Hepatocyte (in vitro differentiated cells): ENCODE measurements at regions not wholly inside any gene's neighbourhood (a gene's known extent, or its start where the extent isn't known, plus 50 kb on each side); places are given as distances from the start of the nearest gene placed in this dataset.

Experiments
- DNase-seq: peaks from one replicate; pipeline ENCODE4 v3.0.0-alpha.2; 2016; ENCODE audit warnings: low spot score
- H2AFZ ChIP-seq: fragments of 200-600 bp; sonication (generic); 2 replicates; pipeline ENCODE4 v1.6.0; 2016; ENCODE audit warnings: antibody characterized with exemption, mild to moderate bottlenecking
- H3K27ac ChIP-seq: fragments of 200-600 bp; sonication (generic); 2 replicates; pipeline ENCODE4 v1.5.1; 2016; ENCODE audit warnings: mild to moderate bottlenecking
- H3K27me3 ChIP-seq: fragments of 200-600 bp; sonication (generic); 2 replicates; pipeline ENCODE4 v1.6.1; 2016
- H3K36me3 ChIP-seq: fragments of 200-600 bp; sonication (generic); replicated peaks from 2 replicates; pipeline ENCODE4 v1.5.1; 2016; ENCODE audit warnings: low read depth; ENCODE audit not compliant: insufficient read depth
- H3K4me1 ChIP-seq: fragments of 200-600 bp; sonication (generic); 2 replicates; pipeline ENCODE4 v1.5.1; 2016; ENCODE audit warnings: mild to moderate bottlenecking, moderate library complexity; ENCODE audit not compliant: insufficient read depth
- H3K4me2 ChIP-seq: fragments of 200-600 bp; sonication (generic); 2 replicates; pipeline ENCODE4 v1.6.0; 2016
- H3K4me3 ChIP-seq: fragments of 200-600 bp; sonication (generic); 2 replicates; pipeline ENCODE4 v1.5.1; 2016; ENCODE audit warnings: mild to moderate bottlenecking
- H3K79me2 ChIP-seq: fragments of 200-600 bp; sonication (generic); 2 replicates; pipeline ENCODE4 v1.6.0; 2017; ENCODE audit warnings: mild to moderate bottlenecking
- H3K9me2 ChIP-seq: fragments of 200-600 bp; sonication (generic); replicated peaks from 2 replicates; pipeline ENCODE4 v1.6.0; 2017; ENCODE audit warnings: mild to moderate bottlenecking; ENCODE audit not compliant: insufficient read depth
- H3K9me3 ChIP-seq: fragments of 200-600 bp; sonication (generic); 2 replicates; pipeline ENCODE4 v1.5.1; 2016; ENCODE audit warnings: low read depth, mild to moderate bottlenecking
- H4K20me1 ChIP-seq: fragments of 200-600 bp; sonication (generic); 2 replicates; pipeline ENCODE4 v1.6.0; 2016; ENCODE audit warnings: mild to moderate bottlenecking; ENCODE audit not compliant: insufficient read depth, poor library complexity, severe bottlenecking
- EZH2 ChIP-seq: fragments of 200-600 bp; sonication (generic); IDR thresholded peaks from 2 replicates; pipeline ENCODE4 v1.6.1; 2016; ENCODE audit warnings: antibody characterized with exemption, mild to moderate bottlenecking, borderline replicate concordance
- EZH2phosphoT487 ChIP-seq: fragments of 200-600 bp; sonication (generic); IDR thresholded peaks from one replicate; pipeline ENCODE4 v1.6.1; 2018; ENCODE audit warnings: antibody characterized with exemption, mild to moderate bottlenecking, low read depth, moderate library complexity; ENCODE audit not compliant: unreplicated experiment, severe bottlenecking
- WGBS: methylation state at CpG from one replicate; pipeline ENCODE4 v1.1.6; 2016; ENCODE audit warnings: low lambda C conversion rate; ENCODE audit errors: missing lambda C conversion rate; 5-methylcytosine and 5-hydroxymethylcytosine counted together
- TF ChIP-seq, protein P1 (sequence below): fragments of 200-600 bp; sonication (generic); IDR thresholded peaks from 2 replicates; pipeline ENCODE4 v1.5.1; 2016; ENCODE audit warnings: antibody characterized with exemption, mild to moderate bottlenecking; ENCODE audit not compliant: poor library complexity

DNA sequence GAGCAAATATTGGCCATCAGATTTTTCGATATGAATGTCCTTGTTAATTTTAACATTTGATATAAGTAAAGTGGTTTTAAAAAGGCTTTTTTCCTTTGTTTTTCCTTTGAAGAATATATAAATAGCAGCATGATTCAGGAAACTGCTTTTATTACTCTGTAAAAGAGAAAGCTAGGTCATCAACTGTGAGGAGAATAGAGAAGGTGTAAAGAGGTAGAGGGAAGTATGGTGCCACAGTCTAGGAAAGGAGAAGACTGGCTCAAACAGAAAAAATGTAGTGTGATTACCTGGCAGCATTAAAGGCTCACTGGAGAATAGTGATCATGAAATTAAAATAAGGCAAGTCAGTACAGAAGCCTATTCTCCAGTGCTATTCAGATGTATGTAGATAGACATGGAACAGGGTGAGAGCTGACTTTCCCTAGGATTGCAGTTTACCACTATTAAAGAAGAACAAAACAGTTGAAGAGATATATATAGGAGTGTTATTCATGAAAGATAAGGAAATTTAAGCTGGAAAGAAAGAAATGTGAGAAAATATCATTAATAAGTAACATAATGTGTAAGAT, 1115.9 kb upstream of the PCDH9 start:
- TF ChIP-seq EZH2 (no peak), EZH2phosphoT487 (no peak)
- TF ChIP-seq, protein P1, sequence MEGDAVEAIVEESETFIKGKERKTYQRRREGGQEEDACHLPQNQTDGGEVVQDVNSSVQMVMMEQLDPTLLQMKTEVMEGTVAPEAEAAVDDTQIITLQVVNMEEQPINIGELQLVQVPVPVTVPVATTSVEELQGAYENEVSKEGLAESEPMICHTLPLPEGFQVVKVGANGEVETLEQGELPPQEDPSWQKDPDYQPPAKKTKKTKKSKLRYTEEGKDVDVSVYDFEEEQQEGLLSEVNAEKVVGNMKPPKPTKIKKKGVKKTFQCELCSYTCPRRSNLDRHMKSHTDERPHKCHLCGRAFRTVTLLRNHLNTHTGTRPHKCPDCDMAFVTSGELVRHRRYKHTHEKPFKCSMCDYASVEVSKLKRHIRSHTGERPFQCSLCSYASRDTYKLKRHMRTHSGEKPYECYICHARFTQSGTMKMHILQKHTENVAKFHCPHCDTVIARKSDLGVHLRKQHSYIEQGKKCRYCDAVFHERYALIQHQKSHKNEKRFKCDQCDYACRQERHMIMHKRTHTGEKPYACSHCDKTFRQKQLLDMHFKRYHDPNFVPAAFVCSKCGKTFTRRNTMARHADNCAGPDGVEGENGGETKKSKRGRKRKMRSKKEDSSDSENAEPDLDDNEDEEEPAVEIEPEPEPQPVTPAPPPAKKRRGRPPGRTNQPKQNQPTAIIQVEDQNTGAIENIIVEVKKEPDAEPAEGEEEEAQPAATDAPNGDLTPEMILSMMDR = no peak
- no peak for DNase-seq
- Histone ChIP-seq H3K9me2 (no peaks in the 10 kb centered on the region), H2AFZ (no peak overlapping the region), H3K27me3 (no peaks in the 10 kb centered on the region), H3K79me2 (no peaks in the 10 kb centered on the region), H3K4me3 (no peak overlapping the region), H3K27ac (no peak overlapping the region), H3K36me3 (no peaks in the 10 kb centered on the region), H3K4me1 (no peaks in the 10 kb centered on the region), H3K9me3 (no peaks in the 10 kb centered on the region), H4K20me1 (no peaks in the 10 kb centered on the region), H3K4me2 (no peak overlapping the region)
- WGBS = 76% methylated on average over 1 of the region's 1 CpG

DNA sequence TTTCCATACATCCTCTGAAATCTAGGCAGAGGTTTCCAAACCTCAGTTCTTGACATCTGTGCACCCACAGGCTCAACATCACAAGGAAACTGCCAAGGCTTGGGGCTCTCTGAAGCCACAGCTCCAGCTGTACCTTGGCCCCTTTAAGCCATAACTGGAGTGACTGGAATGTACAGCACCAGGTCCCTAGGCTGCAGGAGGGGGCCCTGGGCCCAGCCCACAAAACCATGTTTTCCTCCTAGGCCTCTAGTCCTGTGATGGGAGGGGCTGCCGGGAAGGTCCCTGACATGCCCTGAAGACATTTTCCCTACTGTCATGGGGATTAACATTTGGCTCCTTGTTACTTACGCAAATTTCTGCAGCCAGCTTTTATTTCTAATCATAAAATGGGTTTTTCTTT, 1093.0 kb upstream of the PCDH9 start:
- Histone ChIP-seq H3K9me2 (no peaks in the 10 kb centered on the region), H3K4me3 (no peak overlapping the region), H3K79me2 (no peaks in the 10 kb centered on the region), H2AFZ (no peak overlapping the region), H4K20me1 (no peaks in the 10 kb centered on the region), H3K27ac (no peak overlapping the region), H3K4me1 (no peaks in the 10 kb centered on the region), H3K4me2 (no peak overlapping the region), H3K27me3 (no peaks in the 10 kb centered on the region), H3K36me3 (no peaks in the 10 kb centered on the region), H3K9me3 (no peaks in the 10 kb centered on the region)
- no peak for DNase-seq
- TF ChIP-seq EZH2phosphoT487 (no peak), EZH2 (no peak)
- TF ChIP-seq, protein P1 = no peak
- 81% methylated on average over 2 of the region's 2 CpGs for WGBS

DNA sequence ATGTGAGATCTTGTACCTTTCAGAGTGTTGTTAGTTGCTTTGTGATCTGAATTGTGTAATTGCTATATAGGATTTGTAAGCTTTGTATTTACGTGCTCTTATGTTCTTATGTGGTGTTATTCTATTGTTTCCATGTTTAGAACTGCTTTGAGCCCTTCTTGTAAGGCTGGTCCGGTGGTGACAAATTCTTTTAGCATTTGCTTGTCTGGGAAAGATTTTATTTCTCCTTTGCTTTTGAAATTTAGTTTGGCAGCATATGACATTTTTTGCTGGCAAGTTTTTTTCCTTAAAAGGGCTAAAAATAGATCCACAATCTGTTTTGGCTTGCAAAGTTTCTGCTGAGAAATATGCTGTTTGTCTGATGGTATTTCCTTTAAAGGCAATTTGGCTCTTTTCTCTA, 1089.2 kb upstream of the PCDH9 start:
- no peaks in the 10 kb centered on the region for H3K9me3 ChIP-seq
- H3K79me2 ChIP-seq = no peaks in the 10 kb centered on the region
- H3K9me2 ChIP-seq = no peaks in the 10 kb centered on the region
- H3K27ac ChIP-seq = no peak overlapping the region
- H3K4me3 ChIP-seq = no peak overlapping the region
- no peaks in the 10 kb centered on the region for H3K36me3 ChIP-seq
- H3K4me2 ChIP-seq = no peak overlapping the region
- 87% methylated on average over 2 of the region's 2 CpGs for WGBS
- no peaks in the 10 kb centered on the region for H4K20me1 ChIP-seq
- H3K4me1 ChIP-seq = no peaks in the 10 kb centered on the region
- H3K27me3 ChIP-seq = no peaks in the 10 kb centered on the region
- DNase-seq = no peak
- no peak for TF ChIP-seq EZH2
- no peak for TF ChIP-seq EZH2phosphoT487
- TF ChIP-seq, protein P1 = no peak
- no peak overlapping the region for H2AFZ ChIP-seq
